CMK (cell line): ENCODE measurements at regions not wholly inside any gene's neighbourhood (a gene's known extent, or its start where the extent isn't known, plus 50 kb on each side); places are given as distances from the start of the nearest gene placed in this dataset.

Experiments
- DNase-seq: peaks from one replicate; pipeline ENCODE4 v3.0.0-alpha.2; 2010; ENCODE audit warnings: low read depth

DNA sequence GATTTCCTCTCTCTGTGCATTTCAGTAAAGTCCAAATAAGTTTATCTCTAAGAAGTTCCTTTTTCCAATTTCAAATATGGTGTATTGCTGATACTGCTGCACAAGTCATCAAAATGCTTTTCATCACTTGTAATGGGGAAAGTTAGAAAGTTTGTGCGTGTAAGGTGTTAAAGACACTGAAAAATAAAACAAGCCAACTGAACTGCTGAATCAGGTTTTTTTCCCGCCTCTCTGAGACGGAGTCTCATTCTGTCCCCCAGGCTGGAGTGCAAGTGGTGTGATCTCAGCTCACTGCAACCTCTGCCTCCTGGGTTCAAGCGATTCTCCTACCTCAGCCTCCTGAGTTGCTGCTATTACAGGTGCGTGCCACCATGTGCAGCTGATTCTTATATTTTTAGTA is 400.9 kb downstream of the LRRC70 start:
- no peak for DNase-seq

DNA sequence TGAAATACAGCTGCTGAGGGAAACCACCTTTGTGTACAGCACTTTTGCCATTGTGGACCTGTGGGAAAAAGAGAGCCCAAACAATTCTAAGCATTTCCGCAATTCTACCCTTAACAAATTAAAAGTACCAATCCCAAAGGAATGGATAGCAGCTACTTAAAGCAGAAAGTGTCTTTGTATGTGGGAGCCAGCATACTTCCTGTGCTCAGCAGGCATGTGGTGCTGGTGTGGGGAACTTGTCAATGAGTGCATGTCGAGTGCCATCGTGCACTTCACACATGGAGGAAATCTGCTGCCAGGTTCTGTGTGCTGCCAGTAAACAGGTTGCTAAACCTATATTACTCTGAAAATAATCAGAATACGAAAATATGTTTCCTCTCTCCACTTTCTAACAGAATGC is 399.0 kb downstream of the LRRC70 start:
- DNase-seq: no peak

DNA sequence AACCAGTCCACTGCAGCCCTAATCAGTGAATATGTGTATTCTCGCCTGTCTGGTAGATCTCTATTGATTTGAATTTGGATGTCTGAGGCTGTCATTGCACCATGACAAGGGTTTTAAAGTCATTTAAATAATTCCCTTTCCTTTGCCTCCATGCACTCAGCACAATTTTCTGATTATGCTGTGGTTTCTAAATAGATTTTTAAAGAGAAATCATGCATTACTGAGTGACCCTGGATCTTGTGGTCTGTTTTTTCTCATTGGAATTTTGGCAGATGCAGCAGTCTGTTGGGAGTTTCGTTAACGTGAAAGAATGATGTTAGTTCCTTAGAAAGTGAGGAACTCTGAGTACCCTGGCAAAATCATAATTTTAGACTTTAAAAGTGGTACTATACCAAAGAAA is 396.0 kb downstream of the LRRC70 start:
- DNase-seq: no peak

DNA sequence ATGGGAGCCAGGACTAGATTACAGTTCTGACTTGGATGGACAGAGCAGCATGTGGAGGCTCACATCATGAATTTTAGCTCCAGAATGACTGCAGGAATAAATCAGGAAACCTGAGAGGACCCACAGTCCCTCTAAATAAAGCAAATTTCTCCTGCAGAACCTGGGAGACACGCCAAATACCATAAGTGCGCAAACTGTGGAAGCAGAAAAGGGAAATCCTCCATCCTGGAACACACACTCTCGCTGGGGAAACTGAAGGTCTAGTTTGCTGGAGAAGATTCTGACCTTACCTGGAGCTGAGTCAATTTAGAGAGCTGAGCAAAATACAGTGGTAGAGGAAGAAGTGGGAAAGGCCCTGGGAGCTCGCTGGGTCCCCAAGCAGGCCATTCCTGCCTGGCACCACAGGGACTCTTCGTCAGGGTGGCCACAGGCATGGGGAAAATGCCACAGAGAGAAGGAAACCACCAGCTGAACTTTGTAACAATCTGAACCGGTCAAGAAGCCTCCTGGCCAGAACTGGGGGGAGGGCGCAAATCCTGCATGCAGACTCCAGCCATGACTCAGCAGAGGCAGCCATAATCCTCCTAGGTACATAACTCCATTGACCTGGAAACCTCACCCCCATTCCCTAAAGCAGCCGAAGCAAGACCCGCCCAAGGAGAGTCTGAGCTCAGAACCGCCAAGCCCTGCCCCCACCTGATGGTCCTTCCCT is 390.9 kb downstream of the LRRC70 start:
- no peak for DNase-seq

DNA sequence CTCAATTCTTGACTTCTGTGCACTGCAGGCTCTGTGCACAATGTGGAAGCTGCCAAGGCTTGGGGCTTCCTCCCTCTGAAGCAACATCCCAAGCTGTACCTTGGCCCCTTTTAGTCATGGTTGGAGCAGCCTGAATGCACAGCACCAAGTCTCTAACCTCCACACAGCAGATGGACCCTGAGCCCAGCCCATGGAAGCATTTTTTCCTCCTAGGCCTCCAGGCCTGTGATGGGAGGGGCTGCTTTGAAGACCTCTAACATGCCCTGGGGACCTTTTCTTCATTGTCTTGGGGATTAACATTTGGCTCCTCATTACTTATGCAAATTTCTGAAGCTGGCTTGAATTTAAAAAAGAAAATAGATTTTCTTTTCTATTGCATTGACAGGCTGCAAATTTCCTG is 385.8 kb downstream of the LRRC70 start:
- DNase-seq: no peak

DNA sequence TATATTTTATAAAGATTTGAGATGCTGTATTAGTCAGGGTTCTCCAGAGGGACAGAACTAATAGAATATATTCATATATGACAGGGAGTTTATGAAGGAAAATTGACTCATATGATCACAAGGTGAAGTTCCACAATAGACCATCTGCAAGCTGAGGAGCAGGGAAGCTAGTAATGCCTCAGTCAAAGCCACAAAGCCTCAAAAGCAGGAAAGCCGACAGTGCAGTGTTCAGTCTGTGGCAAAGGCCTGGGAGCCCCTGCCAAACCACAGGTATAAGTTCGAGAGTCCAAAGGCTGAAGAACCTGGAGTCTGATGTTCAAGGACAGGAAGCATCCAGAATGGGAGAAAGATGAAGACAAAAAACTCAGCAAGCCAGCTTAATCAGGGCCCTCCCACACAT is 382.2 kb downstream of the LRRC70 start:
- DNase-seq: no peak

DNA sequence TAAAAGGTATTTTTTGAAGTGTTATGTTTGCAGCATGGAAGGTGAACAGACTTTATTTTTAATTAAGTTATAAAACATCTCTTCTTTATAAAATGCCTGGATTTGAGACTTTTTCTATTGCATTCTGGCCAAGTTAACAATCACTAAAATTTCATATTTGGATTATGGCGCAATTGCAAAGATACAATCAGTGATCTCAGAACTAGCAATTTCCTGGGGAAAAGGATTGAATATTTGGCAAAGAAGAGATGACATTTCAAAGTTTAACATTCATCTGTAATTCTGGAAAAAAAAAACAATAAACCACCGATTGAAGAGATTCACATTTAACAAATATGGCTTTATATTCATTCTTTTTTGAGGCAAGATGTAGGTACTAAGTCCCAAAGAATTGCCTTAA is 378.0 kb downstream of the LRRC70 start:
- no peak for DNase-seq

DNA sequence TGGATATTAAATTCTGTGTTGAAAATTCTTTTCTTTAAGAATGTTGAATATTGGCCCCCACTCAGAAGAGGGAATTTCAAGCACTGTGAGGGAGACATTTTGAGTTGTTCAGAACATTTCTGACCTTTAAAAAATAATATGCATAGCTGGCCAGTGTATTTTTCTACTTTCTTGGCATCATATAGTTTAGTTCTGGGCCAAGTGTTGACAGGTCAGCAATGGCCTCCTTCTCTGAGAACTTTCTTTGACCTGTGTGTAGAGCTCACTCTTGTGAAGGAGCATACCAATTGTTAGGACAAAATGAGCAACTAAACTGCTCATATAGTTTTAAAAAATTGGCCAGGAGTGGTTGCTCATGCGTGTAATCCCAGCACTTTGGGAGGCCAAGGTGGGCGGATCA is 376.0 kb downstream of the LRRC70 start:
- no peak for DNase-seq

DNA sequence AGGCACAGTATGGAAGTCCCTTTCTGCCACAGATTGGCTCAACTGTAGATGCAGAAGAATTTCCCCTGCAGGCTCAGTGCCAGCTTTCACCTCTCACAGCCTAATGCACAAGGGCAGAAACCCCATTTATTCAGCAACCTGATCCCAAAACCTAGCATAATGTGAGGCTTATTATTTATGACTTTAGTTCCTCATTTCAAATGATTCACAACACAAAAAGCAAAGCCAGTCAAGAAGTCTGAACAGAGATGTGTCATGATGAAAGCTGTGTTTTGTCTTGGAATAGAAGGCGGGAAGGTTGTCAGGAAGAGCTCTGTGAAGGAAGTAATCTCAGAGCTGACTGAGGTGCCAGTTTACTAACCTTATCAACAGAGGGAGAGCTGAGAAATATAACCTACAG is 369.7 kb downstream of the LRRC70 start:
- DNase-seq: no peak

DNA sequence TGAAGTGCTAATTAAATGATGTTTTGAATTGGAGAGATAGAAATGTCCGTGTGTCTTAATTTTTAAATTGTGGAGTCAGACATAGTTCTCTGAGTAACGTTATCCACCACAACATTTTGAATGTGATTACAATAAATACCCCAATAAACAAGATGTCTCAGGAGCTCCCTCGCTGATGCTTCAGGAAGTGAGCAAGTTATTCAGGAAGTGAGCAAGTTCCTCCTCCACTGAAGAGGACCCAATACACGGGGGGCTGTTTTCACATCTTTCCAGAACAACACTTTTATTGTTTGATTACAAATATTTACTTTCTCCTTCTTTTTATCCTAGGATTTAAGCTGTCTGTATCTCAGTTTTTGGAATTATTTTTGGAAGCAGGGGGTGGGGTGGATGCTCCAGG is 363.8 kb downstream of the LRRC70 start:
- DNase-seq: no peak

DNA sequence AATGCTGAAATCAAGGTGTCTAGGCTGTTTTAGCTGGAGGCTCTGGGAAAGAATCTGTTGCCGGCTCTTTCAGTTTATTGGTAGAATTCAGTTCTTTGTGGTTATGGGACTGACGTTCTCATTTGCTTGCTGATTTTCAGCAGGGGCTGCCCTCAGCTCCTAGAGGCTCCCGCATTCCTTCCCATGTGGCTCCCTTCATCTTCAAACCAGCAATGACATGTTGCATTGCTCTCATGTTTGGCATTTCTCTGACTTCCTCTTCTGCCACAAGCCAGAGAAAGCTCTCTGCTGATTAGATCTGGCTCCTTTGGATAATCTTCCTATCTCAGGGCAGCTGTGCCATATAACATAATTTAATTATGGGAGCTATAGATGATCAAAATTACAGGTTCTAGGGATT is 360.3 kb downstream of the LRRC70 start:
- DNase-seq: no peak

DNA sequence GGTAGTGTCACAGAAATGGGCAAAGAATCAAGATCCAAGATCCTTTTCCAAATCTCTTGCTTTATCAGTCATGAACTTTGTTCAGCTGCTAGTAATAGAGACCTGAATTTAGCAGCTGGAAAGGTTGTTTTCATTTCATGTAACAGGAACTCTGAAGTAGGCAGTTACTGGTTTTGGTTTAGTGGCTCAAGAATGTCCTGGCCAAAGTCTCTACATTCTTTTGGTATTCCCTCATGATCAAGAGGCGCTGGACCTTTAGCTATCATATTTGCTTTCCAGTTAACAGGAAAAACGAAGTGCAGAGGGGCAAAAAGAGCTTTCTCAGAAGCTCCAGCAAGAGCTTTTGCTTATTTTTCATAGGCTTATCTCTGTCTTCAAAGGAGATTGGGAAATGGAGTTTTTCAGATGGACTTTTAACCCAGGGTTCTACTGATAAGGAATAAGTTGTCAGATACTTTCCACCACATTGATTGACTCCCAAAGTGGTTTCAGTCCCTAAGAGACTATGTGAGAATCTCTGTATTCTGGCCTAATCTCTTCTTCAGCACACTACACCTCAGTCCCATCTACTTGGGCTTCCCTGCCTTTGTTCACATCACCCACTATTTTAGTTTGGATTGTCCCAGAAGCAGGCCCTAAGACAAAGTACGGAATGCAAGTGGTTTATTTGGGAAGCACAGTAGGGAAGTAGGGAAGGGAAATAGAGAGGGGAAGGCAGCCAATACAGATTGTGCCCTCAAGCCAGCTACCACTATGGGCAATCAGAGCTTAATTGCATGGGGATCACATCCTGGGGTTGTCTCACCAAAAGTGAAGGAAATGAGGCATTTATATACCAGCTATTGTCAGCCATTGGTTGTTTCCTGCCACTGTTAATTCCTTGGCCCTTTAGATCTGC is 359.3 kb downstream of the LRRC70 start:
- DNase-seq: no peak

DNA sequence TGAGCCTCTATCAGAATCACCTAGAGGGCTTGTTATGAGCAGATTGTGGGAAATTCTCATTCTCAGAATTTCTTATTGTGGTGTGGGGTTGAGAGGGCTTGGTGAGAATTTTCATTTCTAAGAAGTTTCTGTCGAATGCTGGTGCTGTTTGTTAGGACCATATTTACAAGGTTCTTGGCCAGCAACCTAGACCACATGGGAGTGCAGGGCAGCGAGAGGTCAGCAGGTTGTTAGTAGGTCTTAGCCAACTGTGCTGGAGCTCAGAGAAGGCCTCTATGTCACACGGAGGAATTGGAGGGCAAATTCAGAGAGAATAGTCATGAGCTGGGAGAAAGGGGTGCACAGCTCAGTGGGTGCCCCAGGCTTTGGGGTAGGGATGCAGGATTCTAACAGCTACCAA is 357.0 kb downstream of the LRRC70 start:
- DNase-seq: no peak

DNA sequence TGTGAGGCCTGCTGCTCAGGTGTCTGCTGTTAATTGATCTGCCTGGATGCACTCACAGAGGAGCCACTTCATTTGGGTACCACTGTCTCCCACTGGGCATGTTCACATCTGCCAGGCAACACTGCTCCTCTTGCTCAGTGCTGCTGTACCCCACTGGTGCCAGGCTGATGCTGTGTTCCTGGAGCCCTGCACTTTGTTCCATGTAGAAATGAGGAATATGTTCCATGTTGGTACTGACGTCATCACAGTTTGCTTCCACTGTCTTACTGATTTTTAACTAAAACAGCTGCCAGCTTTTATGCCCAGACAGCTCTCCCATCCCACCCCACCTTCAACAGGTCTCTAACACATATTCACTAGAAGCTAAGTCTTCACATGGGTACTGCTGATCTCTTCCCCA is 355.7 kb downstream of the LRRC70 start:
- DNase-seq: no peak

DNA sequence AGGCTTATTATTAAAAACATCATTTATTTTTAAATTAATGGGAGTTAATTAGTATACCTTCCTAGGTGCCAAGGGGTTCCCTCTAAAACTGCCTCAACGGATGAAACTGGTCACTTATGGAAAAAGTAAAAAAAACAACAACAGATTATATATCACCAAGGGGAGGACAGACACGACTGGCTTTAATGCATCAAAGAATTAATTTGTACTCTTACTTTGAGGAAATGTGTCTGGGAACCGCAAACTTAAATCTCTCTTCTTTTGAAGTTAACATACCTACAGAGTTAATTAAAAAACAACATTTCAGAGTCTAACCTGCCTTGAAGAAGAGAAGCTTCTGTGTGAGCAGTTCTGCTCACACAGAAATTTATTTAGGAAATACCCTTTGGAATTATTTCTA is 354.6 kb downstream of the LRRC70 start:
- no peak for DNase-seq

DNA sequence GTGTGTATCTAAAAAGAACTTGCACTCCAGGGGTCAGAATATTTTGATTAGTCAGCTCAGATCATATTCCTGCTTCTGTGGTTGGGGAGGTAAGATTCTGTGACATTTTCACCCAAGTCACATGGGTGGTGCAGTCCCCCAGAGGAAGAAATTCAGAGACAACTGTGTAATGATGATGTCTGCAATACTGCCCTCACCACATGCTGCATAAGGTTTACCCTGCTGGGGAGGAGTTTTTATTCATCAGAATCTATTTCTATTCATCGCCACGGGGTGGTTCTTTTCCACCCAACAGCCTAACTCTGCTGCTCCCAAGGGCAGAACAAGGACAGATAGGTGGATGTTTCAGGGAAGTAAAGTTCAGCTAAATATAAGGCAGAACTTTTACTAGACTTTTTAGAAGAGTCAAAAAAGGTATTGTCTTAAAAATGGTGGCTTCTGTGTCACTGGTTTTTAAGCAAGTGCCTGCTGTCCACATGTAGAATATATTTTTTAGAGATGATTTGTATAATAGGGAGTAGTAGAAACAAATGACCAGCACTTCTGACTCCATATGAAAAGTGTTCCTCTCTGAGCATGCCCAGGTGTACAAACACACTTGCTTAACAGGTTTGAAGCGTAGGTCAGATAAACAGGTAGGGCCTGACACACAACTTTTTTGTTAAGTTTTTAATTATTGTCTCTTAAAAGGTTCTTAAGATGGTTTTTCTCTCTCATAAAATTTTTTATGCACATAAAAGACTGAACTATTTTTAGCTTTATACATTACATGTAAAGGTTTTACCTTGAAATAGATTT is 352.7 kb downstream of the LRRC70 start:
- DNase-seq: no peak

DNA sequence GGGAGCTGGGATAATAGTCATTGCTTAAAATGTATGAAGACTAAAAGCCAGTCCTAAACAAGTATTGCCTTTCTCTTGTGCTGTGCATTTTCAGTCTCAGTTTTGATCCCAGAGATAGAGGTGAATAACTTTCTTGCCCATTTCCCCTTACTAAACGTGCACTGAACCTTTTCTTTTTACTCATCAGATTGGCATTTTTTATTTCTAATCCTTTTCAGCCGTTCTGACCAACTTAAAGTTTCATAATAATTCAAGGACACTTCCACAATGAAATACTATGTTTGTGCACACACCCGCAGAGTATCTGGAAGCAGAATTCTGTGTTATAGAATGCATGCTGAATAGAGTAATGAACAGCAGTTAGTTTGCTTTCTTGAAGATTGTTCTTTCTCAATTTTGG is 343.6 kb downstream of the LRRC70 start:
- DNase-seq: no peak

DNA sequence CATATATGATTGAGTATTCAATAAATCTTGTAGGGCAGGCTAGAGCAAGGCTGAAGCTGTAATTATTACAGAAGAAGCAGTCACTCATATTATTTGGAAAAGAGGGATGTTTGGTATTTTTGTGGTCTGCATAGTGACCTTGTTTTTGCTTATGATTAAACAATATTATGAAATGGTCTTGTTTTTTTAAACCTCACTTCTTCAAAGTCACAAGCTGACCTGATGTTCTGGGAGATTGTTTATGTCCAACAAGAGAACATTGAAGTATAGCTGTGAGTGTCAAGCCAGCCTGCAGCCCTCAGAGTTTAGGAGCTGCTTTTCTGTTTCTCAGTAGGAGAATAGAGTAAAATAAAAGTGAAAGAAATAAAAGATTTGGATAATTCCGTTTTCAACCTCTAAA is 342.2 kb downstream of the LRRC70 start:
- no peak for DNase-seq

DNA sequence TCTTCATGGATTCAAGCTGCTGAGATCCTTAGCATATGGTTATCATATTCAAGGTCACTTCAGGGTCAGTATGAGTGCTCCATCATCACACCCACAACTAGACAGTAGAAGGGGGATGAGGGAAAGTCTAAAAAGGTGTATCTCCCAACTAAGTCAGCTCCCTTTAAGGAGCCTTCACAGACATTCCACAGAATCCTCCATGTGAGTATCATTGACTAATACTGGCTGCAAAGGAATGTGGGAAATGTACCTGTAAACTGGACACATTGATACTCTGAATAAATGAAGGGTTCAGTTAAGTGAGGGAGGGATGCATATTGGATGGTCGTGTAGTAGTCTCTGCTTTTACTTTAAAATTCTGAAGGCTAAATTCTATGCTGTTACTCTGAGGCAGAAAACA is 330.7 kb downstream of the LRRC70 start:
- no peak for DNase-seq

DNA sequence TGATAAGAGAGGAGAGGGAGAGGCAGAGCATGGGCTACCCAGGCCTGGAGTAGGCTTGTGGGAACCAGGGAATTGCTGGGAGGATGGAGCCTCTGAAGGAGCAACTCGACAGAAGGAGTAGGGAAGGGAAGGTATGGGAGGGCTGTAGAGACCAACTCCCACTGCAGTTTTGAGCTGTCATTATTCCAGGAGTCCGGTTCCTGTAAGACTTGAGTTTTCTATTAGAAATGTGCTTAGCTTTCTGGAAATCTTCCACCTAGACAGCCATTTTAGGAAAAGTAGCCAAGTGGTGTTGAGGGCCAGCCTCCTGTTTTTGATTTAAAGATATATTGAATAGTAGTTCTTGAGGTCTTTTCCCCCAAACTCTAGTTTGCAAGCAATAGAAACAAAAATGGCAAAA is 323.5 kb downstream of the LRRC70 start:
- no peak for DNase-seq

DNA sequence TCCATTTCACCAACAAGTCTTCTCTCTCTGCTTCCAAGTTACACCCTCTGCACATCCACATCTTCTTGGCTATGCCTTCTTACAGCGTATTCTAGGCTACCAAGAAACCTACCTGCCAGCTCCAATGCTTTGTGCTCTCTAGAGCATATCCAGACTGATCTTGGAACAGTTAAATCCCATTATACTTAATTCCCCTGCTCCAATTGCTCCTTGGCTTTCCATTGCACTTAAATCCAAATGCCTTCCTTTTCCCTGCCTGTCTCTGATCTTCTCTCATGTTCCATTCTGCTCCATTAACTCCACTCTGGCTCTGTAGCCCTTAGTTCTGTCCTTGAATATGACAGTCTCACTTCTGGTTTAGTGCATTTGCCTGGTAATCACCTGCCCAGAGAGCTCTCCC is 322.4 kb downstream of the LRRC70 start:
- DNase-seq: no peak

DNA sequence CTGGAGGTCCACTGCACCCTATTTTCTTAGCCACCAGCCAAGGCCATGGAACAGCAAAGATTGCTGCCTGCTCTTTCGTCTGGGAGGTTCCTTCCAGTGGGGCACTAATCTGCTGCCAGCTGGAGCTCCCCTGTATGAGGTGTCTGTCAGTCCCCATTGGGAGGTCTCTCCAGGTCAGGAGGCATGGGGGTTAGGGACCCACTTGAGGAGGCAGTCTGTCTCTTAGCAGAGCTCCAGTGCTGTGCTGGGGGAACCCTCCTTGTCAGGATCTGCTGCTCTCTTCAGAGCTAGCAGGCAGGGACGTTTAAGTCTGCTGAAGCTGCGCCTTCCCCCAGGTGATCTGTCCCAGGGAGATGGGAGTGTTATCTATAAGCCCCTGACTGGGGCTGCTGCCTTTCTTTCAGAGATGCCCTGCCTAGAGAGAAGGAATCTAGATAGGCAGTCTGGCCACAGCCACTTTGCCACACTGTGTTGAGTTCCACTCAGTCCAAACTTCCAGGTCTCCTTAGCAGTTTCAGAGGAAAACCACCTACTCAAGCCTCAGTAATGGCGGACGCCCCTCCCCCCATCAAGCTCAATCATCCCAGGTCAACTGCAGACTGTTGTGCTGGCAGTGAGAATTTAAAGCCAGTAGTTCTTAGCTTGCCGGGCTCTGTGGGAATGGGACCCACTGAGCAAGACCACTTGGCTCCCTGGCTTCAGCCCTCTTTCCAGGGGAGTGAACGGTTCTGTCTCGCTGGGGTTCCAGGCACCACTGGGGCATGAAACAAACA is 317.7 kb downstream of the LRRC70 start:
- no peak for DNase-seq
